Midbrain (tissue), 1 donor: ENCODE measurements at regions not wholly inside any gene's neighbourhood (a gene's known extent, or its start where the extent isn't known, plus 50 kb on each side); places are given as distances from the start of the nearest gene placed in this dataset.
"Not testable (repeated sequence)": the region's sequence is repeated elsewhere in the genome, so short reads cannot be mapped to it uniquely, and the experiment has no call there.

ENCODE experiments used
- DNase-seq: peaks from one replicate; lab custom pipeline; 2025; lab: John Stamatoyannopoulos, UW

GRCh38 chr1:182003953-182004586 lies 57.4 kb downstream of the ZNF648 start:
- no peak for DNase-seq

- no peak for DNase-seq
These were observed 58.3 kb downstream of the ZNF648 start for GRCh38 chr1:182003025-182003725.

GRCh38 chr1:182002570-182002969 lies 58.9 kb downstream of the ZNF648 start:
- no peak for DNase-seq

GRCh38 chr1:181998858-181999257 lies 62.7 kb downstream of the ZNF648 start:
- no peak for DNase-seq

- no peak for DNase-seq
These were observed 69.4 kb downstream of the ZNF648 start for GRCh38 chr1:181992072-181992471.

- no peak for DNase-seq
These were observed 70.8 kb downstream of the ZNF648 start for GRCh38 chr1:181990728-181991127.

GRCh38 chr1:181989261-181989920 lies 72.1 kb downstream of the ZNF648 start:
- no peak for DNase-seq

GRCh38 chr1:181987996-181988395 lies 73.5 kb downstream of the ZNF648 start:
- DNase-seq = no peak

GRCh38 chr1:181987334-181987895 lies 74.1 kb downstream of the ZNF648 start:
- no peak for DNase-seq

GRCh38 chr1:181986907-181987305 lies 74.6 kb downstream of the ZNF648 start:
- no peak for DNase-seq

- DNase-seq = no peak
These were observed 75.3 kb downstream of the ZNF648 start for GRCh38 chr1:181985936-181986906.

GRCh38 chr1:181985281-181985680 lies 76.2 kb downstream of the ZNF648 start:
- DNase-seq = no peak

- DNase-seq = no peak
These were observed 77.5 kb downstream of the ZNF648 start for GRCh38 chr1:181984006-181984405.

- DNase-seq = no peak
These were observed 79.7 kb downstream of the ZNF648 start for GRCh38 chr1:181981821-181982220.

- no peak for DNase-seq
These were observed 89.3 kb downstream of the ZNF648 start for GRCh38 chr1:181972256-181972655.

GRCh38 chr1:181971424-181971823 lies 90.1 kb downstream of the ZNF648 start:
- no peak for DNase-seq

GRCh38 chr1:181969902-181970301 lies 91.6 kb downstream of the ZNF648 start:
- DNase-seq = no peak

- not testable (repeated sequence) for DNase-seq
These were observed 106.8 kb downstream of the ZNF648 start for GRCh38 chr1:181954696-181955095.

- DNase-seq = not testable (repeated sequence)
These were observed 107.3 kb downstream of the ZNF648 start for GRCh38 chr1:181954178-181954577.

- no peak for DNase-seq
These were observed 107.9 kb downstream of the ZNF648 start for GRCh38 chr1:181953596-181953995.

- no peak for DNase-seq
These were observed 110.3 kb downstream of the ZNF648 start for GRCh38 chr1:181951213-181951612.

- no peak for DNase-seq
These were observed 112.0 kb downstream of the ZNF648 start for GRCh38 chr1:181949500-181949899.
